SJCRH30 (cell line): ENCODE measurements at regions not wholly inside any gene's neighbourhood (a gene's known extent, or its start where the extent isn't known, plus 50 kb on each side); places are given as distances from the start of the nearest gene placed in this dataset.

ENCODE experiments used
- DNase-seq, 2 experiments: peaks; one replicate each; pipeline ENCODE4 v3.0.0-alpha.2; 2015 to 2020
- H3K27ac ChIP-seq: fragments of 250-450 bp; sonication (Bioruptor Pico); 2 replicates; pipeline ENCODE4 v1.5.1; 2020; ENCODE audit warnings: mild to moderate bottlenecking, moderate library complexity
- H3K27me3 ChIP-seq: fragments of 250-450 bp; sonication (Bioruptor Pico); 2 replicates; pipeline ENCODE4 v1.5.1; 2020; ENCODE audit warnings: mild to moderate bottlenecking, moderate library complexity
- H3K36me3 ChIP-seq: fragments of 250-450 bp; sonication (Bioruptor Pico); 2 replicates; pipeline ENCODE4 v1.5.1; 2020; ENCODE audit warnings: mild to moderate bottlenecking, moderate library complexity
- H3K4me1 ChIP-seq: fragments of 250-450 bp; sonication (Bioruptor Pico); 2 replicates; pipeline ENCODE4 v1.5.1; 2020; ENCODE audit warnings: mild to moderate bottlenecking, moderate library complexity
- H3K4me3 ChIP-seq: fragments of 250-450 bp; sonication (Bioruptor Pico); 2 replicates; pipeline ENCODE4 v1.5.1; 2020; ENCODE audit warnings: mild to moderate bottlenecking, moderate library complexity
- H3K9me3 ChIP-seq: fragments of 250-450 bp; sonication (Bioruptor Pico); replicated peaks from 2 replicates; pipeline ENCODE4 v1.5.1; 2020; ENCODE audit warnings: mild to moderate bottlenecking, moderate library complexity

DNA sequence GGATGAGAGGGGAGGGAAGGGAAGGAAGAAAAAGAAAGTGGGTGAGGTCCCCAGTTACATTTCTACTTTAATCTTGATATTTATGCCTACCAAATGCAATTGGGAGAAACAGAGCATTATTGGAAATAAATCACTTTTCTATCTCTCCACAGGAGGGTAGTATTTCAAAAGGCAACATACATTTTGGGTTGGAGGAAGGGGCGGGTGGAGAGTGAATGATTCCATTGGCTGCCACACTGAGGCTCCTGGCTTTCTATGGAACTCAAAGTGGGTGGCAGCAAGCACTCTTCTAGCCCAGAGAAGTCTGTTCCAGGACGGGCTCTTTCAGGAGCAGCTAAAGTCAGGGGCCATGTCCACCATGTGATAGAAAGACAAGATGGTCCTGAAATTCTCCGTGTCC, 441.3 kb downstream of the DAD1 start:
- Histone ChIP-seq H3K4me3 (no peak overlapping the region), H3K36me3 (no peaks in the 10 kb centered on the region), H3K4me1 (no peaks in the 10 kb centered on the region), H3K9me3 (peaks cover 4% of the 10 kb centered on the region), H3K27me3 (no peaks in the 10 kb centered on the region), H3K27ac (no peak overlapping the region)
- DNase-seq = no peak

GRCh38 chr14:22143363-22143762, 445.7 kb downstream of the DAD1 start:
- Histone ChIP-seq H3K27me3 (no peaks in the 10 kb centered on the region), H3K36me3 (no peaks in the 10 kb centered on the region), H3K4me3 (no peak overlapping the region), H3K4me1 (no peaks in the 10 kb centered on the region), H3K27ac (no peak overlapping the region), H3K9me3 (no peaks in the 10 kb centered on the region)
- no peak for DNase-seq

GRCh38 chr14:22140633-22141032, 448.4 kb downstream of the DAD1 start:
- H3K4me3 ChIP-seq = no peak overlapping the region
- no peaks in the 10 kb centered on the region for H3K36me3 ChIP-seq
- no peak overlapping the region for H3K27ac ChIP-seq
- no peaks in the 10 kb centered on the region for H3K4me1 ChIP-seq
- H3K27me3 ChIP-seq = no peaks in the 10 kb centered on the region
- no peaks in the 10 kb centered on the region for H3K9me3 ChIP-seq
- no peak for DNase-seq

GRCh38 chr14:22131749-22132476, 457.1 kb downstream of the DAD1 start:
- H3K27ac ChIP-seq = no peak overlapping the region
- H3K4me3 ChIP-seq = no peak overlapping the region
- DNase-seq = peak; percentile 8 to 48

GRCh38 chr14:22124073-22124613, 450.5 kb upstream of the OR4E1 start:
- H3K4me3 ChIP-seq = no peak overlapping the region
- H3K9me3 ChIP-seq = no peaks in the 10 kb centered on the region
- no peaks in the 10 kb centered on the region for H3K27me3 ChIP-seq
- H3K36me3 ChIP-seq = no peaks in the 10 kb centered on the region
- H3K4me1 ChIP-seq = no peaks in the 10 kb centered on the region
- H3K27ac ChIP-seq = no peak overlapping the region
- no peak for DNase-seq

More at GRCh38 chr14:22131749-22132476, 457.1 kb downstream of the DAD1 start:
- H3K27me3 ChIP-seq = no peaks in the 10 kb centered on the region
- no peaks in the 10 kb centered on the region for H3K36me3 ChIP-seq
- H3K4me1 ChIP-seq = no peaks in the 10 kb centered on the region
- H3K9me3 ChIP-seq = no peaks in the 10 kb centered on the region

GRCh38 chr14:22122829-22123560, 449.4 kb upstream of the OR4E1 start:
- no peak overlapping the region for H3K4me3 ChIP-seq
- no peaks in the 10 kb centered on the region for H3K27me3 ChIP-seq
- H3K27ac ChIP-seq = no peak overlapping the region
- no peaks in the 10 kb centered on the region for H3K9me3 ChIP-seq
- DNase-seq = no peak
- H3K36me3 ChIP-seq = no peaks in the 10 kb centered on the region
- no peaks in the 10 kb centered on the region for H3K4me1 ChIP-seq

DNA sequence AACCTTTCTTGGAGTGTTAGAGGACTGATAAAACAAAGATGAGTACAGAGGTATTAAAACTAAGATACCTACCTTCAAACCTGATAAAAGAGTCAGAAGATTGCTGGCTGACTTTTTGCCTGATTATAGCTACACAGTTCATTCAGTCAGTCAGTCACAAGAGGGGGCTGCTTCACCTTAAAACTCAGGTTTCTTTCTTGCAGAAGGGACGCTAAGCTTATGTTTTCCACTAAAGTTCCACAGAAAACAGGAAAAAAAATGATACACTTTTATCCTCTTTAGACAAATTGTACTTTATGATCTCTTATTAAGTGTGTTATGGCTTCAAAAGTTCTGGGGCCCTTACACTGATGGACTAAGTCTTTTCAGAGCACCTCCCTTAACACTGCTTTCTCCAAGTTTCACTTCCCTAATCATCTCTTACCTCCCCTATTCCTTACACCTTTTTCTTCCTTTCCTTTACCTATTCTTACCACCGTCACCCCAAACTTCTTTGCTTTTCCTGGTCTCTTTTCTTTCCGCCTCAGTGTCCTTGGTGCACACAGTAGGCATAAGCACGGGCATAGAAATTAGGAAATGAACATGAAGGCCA, 448.7 kb upstream of the OR4E1 start:
- Histone ChIP-seq H3K4me1 (no peaks in the 10 kb centered on the region), H3K27me3 (no peaks in the 10 kb centered on the region), H3K9me3 (no peaks in the 10 kb centered on the region), H3K27ac (no peak overlapping the region), H3K36me3 (no peaks in the 10 kb centered on the region), H3K4me3 (no peak overlapping the region)
- no peak for DNase-seq

DNA sequence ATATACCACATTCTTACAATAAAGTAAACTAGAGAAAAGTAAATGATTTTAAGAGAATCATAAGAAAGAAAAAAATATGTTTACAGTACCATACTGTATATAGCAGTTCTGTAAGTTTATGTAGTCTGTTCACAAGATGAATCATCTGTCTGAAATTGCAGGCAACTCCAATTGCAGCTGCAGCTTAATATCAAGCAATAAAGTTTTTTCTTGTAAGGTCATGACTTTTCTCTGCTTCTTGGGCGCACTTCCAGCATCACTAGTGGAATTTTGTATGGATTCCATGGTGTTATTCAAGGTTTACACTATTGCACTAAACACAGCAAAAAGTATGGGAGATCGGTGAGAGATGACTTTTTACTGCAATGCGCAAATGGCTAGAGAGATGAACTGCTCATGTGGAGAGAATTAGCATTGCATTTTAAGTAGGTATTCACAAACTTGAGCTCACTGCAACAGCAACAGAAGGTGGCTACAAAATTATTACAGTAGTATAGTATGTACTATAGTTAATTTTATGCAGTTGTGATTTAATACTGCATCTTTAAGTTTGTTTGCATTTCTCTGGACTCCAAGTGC, 445.4 kb upstream of the OR4E1 start:
- no peaks in the 10 kb centered on the region for H3K9me3 ChIP-seq
- DNase-seq = no peak
- no peaks in the 10 kb centered on the region for H3K27me3 ChIP-seq
- H3K4me1 ChIP-seq = no peaks in the 10 kb centered on the region
- H3K4me3 ChIP-seq = no peak overlapping the region
- H3K36me3 ChIP-seq = no peaks in the 10 kb centered on the region
- no peak overlapping the region for H3K27ac ChIP-seq

- Histone ChIP-seq H3K36me3 (no peaks in the 10 kb centered on the region), H3K27ac (no peak overlapping the region), H3K27me3 (no peaks in the 10 kb centered on the region), H3K4me3 (no peak overlapping the region), H3K9me3 (no peaks in the 10 kb centered on the region), H3K4me1 (no peaks in the 10 kb centered on the region)
- DNase-seq = no peak
These were observed 439.8 kb upstream of the OR4E1 start for GRCh38 chr14:22113401-22113800.

DNA sequence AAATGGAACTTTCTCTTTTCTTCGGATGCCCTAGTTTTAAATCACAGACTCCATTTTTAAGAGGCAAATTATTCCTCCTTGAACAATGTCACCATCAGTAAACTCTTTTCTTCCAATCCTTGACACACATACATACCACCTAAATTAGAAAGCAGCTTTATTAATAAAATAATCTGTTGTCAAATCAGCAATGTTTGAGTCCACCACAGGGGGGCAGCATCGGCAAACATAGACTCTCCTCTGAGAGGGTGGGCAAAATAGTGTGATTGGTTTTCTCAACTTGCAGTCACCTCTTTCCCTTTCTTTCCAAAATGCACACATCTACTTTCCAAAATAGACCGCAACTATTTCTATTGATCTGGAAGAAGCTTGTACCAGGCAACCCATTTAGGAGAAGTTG, 438.4 kb upstream of the OR4E1 start:
- peak; percentile 12 to 50 for DNase-seq
- Histone ChIP-seq H3K36me3 (no peaks in the 10 kb centered on the region), H3K4me3 (no peak overlapping the region), H3K9me3 (no peaks in the 10 kb centered on the region), H3K27me3 (no peaks in the 10 kb centered on the region), H3K4me1 (no peaks in the 10 kb centered on the region), H3K27ac (no peak overlapping the region)

DNA sequence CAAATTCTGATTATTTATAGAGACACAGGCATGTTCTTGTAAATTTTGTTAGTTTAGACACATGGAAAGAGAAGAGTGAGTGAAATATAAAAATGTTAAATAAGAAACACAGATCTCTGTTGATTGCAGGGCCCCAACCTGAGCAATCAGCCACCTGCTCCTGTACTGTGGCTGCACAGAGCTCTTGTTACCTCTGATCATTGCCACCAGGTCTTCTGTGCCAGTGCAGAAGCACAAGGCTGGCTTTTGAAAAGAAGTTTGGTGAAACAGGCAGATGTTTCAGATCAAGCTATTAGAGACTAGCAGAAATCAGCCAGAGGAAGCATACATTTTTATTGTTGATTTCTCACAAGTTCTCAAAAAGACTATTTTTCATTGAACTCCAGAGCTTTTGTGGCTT, 434.1 kb upstream of the OR4E1 start:
- H3K27ac ChIP-seq = no peak overlapping the region

DNA sequence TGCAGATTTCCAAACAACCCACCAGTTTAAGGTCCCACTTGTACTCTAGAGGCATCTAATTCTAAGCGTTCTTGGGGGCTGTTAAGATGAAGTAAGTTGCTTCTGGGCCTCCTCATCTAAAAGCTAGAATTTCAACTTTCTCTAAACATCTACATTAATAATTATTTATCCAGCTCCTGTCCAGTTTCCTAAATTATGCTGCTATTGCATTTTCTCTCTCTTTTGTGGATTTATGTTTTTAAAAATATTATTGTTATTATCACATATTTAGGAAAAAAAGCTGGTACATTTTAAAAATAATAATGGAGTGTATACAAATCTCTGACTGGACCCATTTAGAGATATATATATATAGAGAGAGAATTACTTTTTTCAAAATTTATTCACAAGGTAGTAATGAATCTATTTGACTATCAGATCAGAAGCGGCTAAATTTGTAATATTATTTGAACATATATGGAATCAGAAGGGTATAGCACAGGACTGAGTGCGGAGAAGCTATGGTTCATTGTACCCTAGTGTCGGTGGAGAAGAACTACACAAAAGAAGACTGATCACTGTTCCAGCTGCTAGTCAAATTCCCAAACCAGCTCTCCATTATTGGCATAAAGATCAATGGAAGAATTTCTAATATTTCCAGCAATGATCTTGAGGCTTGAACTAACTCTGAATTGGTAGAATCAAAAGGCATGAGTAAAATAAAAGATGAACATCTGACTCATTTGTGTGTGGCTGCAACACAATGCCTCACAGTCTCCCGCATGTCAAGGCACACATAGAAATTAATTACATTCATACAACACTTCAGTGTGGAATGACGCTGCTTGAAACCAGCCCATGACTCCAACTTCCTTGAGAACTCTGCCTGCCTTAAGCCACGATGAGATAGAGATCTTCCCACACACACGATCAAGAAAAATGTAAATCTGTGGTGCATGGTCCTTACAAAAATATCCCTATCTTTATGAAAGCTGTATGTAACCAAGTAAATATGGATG, 433.4 kb upstream of the OR4E1 start:
- H3K27me3 ChIP-seq = no peaks in the 10 kb centered on the region
- no peak for DNase-seq
- no peak overlapping the region for H3K27ac ChIP-seq
- H3K4me3 ChIP-seq = no peak overlapping the region
- no peaks in the 10 kb centered on the region for H3K4me1 ChIP-seq
- H3K9me3 ChIP-seq = no peaks in the 10 kb centered on the region
- no peaks in the 10 kb centered on the region for H3K36me3 ChIP-seq

More for the DNA sequence above, 434.1 kb upstream of the OR4E1 start:
- Histone ChIP-seq H3K27me3 (no peaks in the 10 kb centered on the region), H3K4me1 (no peaks in the 10 kb centered on the region), H3K4me3 (no peak overlapping the region), H3K9me3 (no peaks in the 10 kb centered on the region), H3K36me3 (no peaks in the 10 kb centered on the region)
- DNase-seq = no peak

GRCh38 chr14:22105624-22106006, 432.0 kb upstream of the OR4E1 start:
- H3K36me3 ChIP-seq = no peaks in the 10 kb centered on the region
- H3K27me3 ChIP-seq = no peaks in the 10 kb centered on the region
- no peak overlapping the region for H3K27ac ChIP-seq
- no peak for DNase-seq
- no peaks in the 10 kb centered on the region for H3K9me3 ChIP-seq
- no peak overlapping the region for H3K4me3 ChIP-seq
- H3K4me1 ChIP-seq = no peaks in the 10 kb centered on the region

GRCh38 chr14:22105006-22105623, 431.5 kb upstream of the OR4E1 start:
- Histone ChIP-seq H3K4me3 (no peak overlapping the region), H3K4me1 (no peaks in the 10 kb centered on the region), H3K9me3 (no peaks in the 10 kb centered on the region), H3K27me3 (no peaks in the 10 kb centered on the region), H3K27ac (no peak overlapping the region), H3K36me3 (no peaks in the 10 kb centered on the region)
- no peak for DNase-seq
